ENCODE measurements at regions not wholly inside any gene's neighbourhood (a gene's known extent, or its start where the extent isn't known, plus 50 kb on each side); places are given as distances from the start of the nearest gene placed in this dataset.

- TF ChIP-seq YY1 (IDR thresholded peaks at IDR 0.05; ENCODE audit: insufficient read depth, insufficient read length) = no peak
- no peak for TF ChIP-seq ZNF274 (IDR thresholded peaks at IDR 0.05; ENCODE audit: low read depth, low read length)
- TF ChIP-seq SUZ12 (IDR thresholded peaks at IDR 0.05; ENCODE audit: extremely low read depth, insufficient read depth, insufficient read length) = no peak
- no peak overlapping the region for H3K9ac ChIP-seq (ENCODE audit: insufficient read length, low read depth)
- DNase-seq (ENCODE audit: low read depth, low spot score) = no peak
Observed at GRCh38 chr4:128465523-128465922, 177.9 kb upstream of the PGRMC2 start.

DNA sequence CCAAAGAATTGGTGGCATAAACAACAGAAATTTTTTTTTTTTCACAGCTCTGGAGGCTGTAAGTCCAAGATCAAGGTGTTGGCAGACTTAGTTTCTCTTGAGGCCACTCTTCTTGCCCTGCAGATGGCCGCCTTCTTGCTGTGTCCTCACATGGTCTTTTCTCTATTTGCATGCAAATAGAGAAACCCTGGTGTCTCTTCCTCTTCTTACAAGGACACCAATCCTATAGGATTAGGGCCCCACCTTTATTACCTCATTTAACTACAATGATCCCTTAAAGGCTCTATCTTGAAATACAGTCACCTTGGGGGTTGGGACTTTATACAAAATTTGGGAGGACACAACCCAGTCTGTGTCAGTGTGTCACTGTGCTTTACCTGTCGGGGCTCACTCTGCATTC is 175.4 kb upstream of the PGRMC2 start:
- TF ChIP-seq YY1 (IDR thresholded peaks at IDR 0.05; ENCODE audit: insufficient read depth, insufficient read length) = no peak
- no peak for TF ChIP-seq ZNF274 (IDR thresholded peaks at IDR 0.05; ENCODE audit: low read depth, low read length)
- no peak for TF ChIP-seq SUZ12 (IDR thresholded peaks at IDR 0.05; ENCODE audit: extremely low read depth, insufficient read depth, insufficient read length)
- Histone ChIP-seq H3K4me1 (ENCODE audit: insufficient read depth, insufficient read length) (peaks cover 3% of the 10 kb centered on the region), H3K36me3 (ENCODE audit: insufficient read depth, insufficient read length, low read length) (no peaks in the 10 kb centered on the region), H3K9me3 (ENCODE audit: insufficient read depth, low read length) (no peaks in the 10 kb centered on the region; the same call in 1 of the 2 replicates), H3K27me3 (ENCODE audit: insufficient read depth, insufficient read length) (no peaks in the 10 kb centered on the region), H3K9ac (ENCODE audit: insufficient read length, low read depth) (no peak overlapping the region), H3K4me3 (ENCODE audit: insufficient read length, low read depth) (no peak overlapping the region)
- DNase-seq (ENCODE audit: low read depth, low spot score) = no peak

More at GRCh38 chr4:128465523-128465922, 177.9 kb upstream of the PGRMC2 start:
- Histone ChIP-seq H3K4me3 (ENCODE audit: insufficient read length, low read depth) (no peak overlapping the region), H3K4me1 (ENCODE audit: insufficient read depth, insufficient read length) (peaks cover 3% of the 10 kb centered on the region), H3K36me3 (ENCODE audit: insufficient read depth, insufficient read length, low read length) (no peaks in the 10 kb centered on the region), H3K27me3 (ENCODE audit: insufficient read depth, insufficient read length) (no peaks in the 10 kb centered on the region), H3K9me3 (ENCODE audit: insufficient read depth, low read length) (no peaks in the 10 kb centered on the region; the same call in 1 of the 2 replicates)

GRCh38 chr4:128462103-128462783 is 174.6 kb upstream of the PGRMC2 start:
- Histone ChIP-seq H3K27me3 (ENCODE audit: insufficient read depth, insufficient read length) (no peaks in the 10 kb centered on the region), H3K4me3 (ENCODE audit: insufficient read length, low read depth) (no peak overlapping the region), H3K36me3 (ENCODE audit: insufficient read depth, insufficient read length, low read length) (no peaks in the 10 kb centered on the region), H3K9ac (ENCODE audit: insufficient read length, low read depth) (no peak overlapping the region), H3K4me1 (ENCODE audit: insufficient read depth, insufficient read length) (peaks cover 3% of the 10 kb centered on the region), H3K9me3 (ENCODE audit: insufficient read depth, low read length) (no peaks in the 10 kb centered on the region; the same call in 1 of the 2 replicates)
- no peak for TF ChIP-seq YY1 (IDR thresholded peaks at IDR 0.05; ENCODE audit: insufficient read depth, insufficient read length)
- no peak for TF ChIP-seq ZNF274 (IDR thresholded peaks at IDR 0.05; ENCODE audit: low read depth, low read length)
- no peak for TF ChIP-seq SUZ12 (IDR thresholded peaks at IDR 0.05; ENCODE audit: extremely low read depth, insufficient read depth, insufficient read length)
- no peak for DNase-seq (ENCODE audit: low read depth, low spot score)

DNA sequence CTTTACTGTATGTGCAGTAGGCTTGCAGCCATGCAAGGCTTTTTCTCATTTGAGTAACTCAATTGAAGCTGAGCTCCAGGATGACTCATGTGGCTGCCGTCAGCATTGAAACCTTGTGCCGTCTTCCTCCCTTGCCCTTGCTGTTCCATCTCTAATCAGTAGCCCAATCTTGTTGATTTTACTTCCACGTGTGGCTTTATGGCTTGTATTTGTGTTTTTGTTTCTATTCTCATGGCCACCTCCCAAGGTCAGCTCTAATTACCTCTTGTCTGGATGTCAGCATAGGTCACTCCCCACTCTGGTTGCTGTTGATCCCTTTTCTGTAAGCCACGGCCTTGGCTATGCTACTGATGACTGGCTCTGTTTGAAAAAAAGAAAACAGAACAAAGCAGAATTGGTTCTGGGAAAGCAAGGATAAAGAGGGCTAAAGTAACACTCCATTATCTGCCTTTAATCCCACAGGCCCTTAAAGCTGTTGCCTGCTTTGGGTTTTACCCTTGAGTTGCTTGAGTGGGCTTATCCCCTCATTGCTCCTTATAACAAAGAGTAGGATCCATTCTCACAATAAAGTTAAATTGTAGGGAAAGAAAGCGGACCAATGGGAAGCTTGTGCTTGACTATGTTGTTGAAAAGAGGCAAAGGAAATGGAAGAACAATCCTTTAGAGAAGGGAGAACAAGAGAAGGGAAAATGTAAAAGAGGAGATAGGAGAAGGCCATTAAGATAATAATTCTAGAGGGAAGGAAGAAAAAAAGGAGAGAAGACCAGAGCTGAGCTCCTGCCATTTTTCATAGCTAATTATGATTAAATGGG is 173.9 kb upstream of the PGRMC2 start:
- no peak for TF ChIP-seq ZNF274 (IDR thresholded peaks at IDR 0.05; ENCODE audit: low read depth, low read length)
- TF ChIP-seq YY1 (IDR thresholded peaks at IDR 0.05; ENCODE audit: insufficient read depth, insufficient read length) = no peak
- no peak for TF ChIP-seq SUZ12 (IDR thresholded peaks at IDR 0.05; ENCODE audit: extremely low read depth, insufficient read depth, insufficient read length)
- peaks cover 3% of the 10 kb centered on the region for H3K4me1 ChIP-seq (ENCODE audit: insufficient read depth, insufficient read length)
- no peak for DNase-seq (ENCODE audit: low read depth, low spot score)

DNA sequence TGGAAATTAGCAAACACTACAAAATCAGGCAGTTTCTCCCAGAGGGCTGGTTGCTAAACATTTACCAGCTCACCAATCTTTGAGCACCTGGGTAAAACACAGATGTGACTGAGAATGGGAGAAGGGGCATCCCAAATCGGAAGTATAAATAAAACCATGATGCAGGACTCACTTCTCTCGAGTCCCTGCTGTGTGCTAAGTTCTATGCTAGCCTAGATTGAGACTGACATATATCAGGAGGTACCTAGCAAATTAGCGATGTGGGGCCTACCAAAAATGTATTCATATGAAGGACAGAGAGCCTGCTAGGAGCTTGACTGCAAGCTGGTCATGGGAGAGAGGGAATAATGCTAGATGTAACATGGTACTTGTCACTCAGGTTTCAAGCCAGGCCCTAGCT is 171.9 kb upstream of the PGRMC2 start:
- Histone ChIP-seq H3K36me3 (ENCODE audit: insufficient read depth, insufficient read length, low read length) (no peaks in the 10 kb centered on the region), H3K4me1 (ENCODE audit: insufficient read depth, insufficient read length) (peaks cover 3% of the 10 kb centered on the region), H3K9ac (ENCODE audit: insufficient read length, low read depth) (no peak overlapping the region), H3K27me3 (ENCODE audit: insufficient read depth, insufficient read length) (no peaks in the 10 kb centered on the region), H3K9me3 (ENCODE audit: insufficient read depth, low read length) (no peaks in the 10 kb centered on the region; the same call in 1 of the 2 replicates), H3K4me3 (ENCODE audit: insufficient read length, low read depth) (no peak overlapping the region)
- no peak for DNase-seq (ENCODE audit: low read depth, low spot score)
- no peak for TF ChIP-seq YY1 (IDR thresholded peaks at IDR 0.05; ENCODE audit: insufficient read depth, insufficient read length)

More for the DNA sequence above, 173.9 kb upstream of the PGRMC2 start:
- H3K9ac ChIP-seq (ENCODE audit: insufficient read length, low read depth) = no peak overlapping the region
- no peaks in the 10 kb centered on the region; the same call in 1 of the 2 replicates for H3K9me3 ChIP-seq (ENCODE audit: insufficient read depth, low read length)
- no peaks in the 10 kb centered on the region for H3K27me3 ChIP-seq (ENCODE audit: insufficient read depth, insufficient read length)
- no peak overlapping the region for H3K4me3 ChIP-seq (ENCODE audit: insufficient read length, low read depth)
- no peaks in the 10 kb centered on the region for H3K36me3 ChIP-seq (ENCODE audit: insufficient read depth, insufficient read length, low read length)

- no peaks in the 10 kb centered on the region for H3K27me3 ChIP-seq (ENCODE audit: insufficient read depth, insufficient read length)
- peaks cover 3% of the 10 kb centered on the region for H3K4me1 ChIP-seq (ENCODE audit: insufficient read depth, insufficient read length)
- no peaks in the 10 kb centered on the region; the same call in 1 of the 2 replicates for H3K9me3 ChIP-seq (ENCODE audit: insufficient read depth, low read length)
- H3K4me3 ChIP-seq (ENCODE audit: insufficient read length, low read depth) = no peak overlapping the region
- no peak for DNase-seq (ENCODE audit: low read depth, low spot score)
- H3K36me3 ChIP-seq (ENCODE audit: insufficient read depth, insufficient read length, low read length) = no peaks in the 10 kb centered on the region
- no peak overlapping the region for H3K9ac ChIP-seq (ENCODE audit: insufficient read length, low read depth)
- TF ChIP-seq ZNF274 (IDR thresholded peaks at IDR 0.05; ENCODE audit: low read depth, low read length) (no peak), YY1 (IDR thresholded peaks at IDR 0.05; ENCODE audit: insufficient read depth, insufficient read length) (no peak), SUZ12 (IDR thresholded peaks at IDR 0.05; ENCODE audit: extremely low read depth, insufficient read depth, insufficient read length) (no peak)
Observed at GRCh38 chr4:128458816-128459215, 171.2 kb upstream of the PGRMC2 start.

GRCh38 chr4:128457726-128458125 is 170.1 kb upstream of the PGRMC2 start:
- no peak for DNase-seq (ENCODE audit: low read depth, low spot score)
- Histone ChIP-seq H3K4me3 (ENCODE audit: insufficient read length, low read depth) (no peak overlapping the region), H3K27me3 (ENCODE audit: insufficient read depth, insufficient read length) (no peaks in the 10 kb centered on the region), H3K9ac (ENCODE audit: insufficient read length, low read depth) (no peak overlapping the region), H3K4me1 (ENCODE audit: insufficient read depth, insufficient read length) (peaks cover 3% of the 10 kb centered on the region), H3K36me3 (ENCODE audit: insufficient read depth, insufficient read length, low read length) (no peaks in the 10 kb centered on the region), H3K9me3 (ENCODE audit: insufficient read depth, low read length) (no peaks in the 10 kb centered on the region)
- TF ChIP-seq ZNF274 (IDR thresholded peaks at IDR 0.05; ENCODE audit: low read depth, low read length) (no peak), YY1 (IDR thresholded peaks at IDR 0.05; ENCODE audit: insufficient read depth, insufficient read length) (no peak), SUZ12 (IDR thresholded peaks at IDR 0.05; ENCODE audit: extremely low read depth, insufficient read depth, insufficient read length) (no peak)

Measured in NT2/D1 (cell line).